ENCODE measurements at regions not wholly inside any gene's neighbourhood (a gene's known extent, or its start where the extent isn't known, plus 50 kb on each side); places are given as distances from the start of the nearest gene placed in this dataset.

GRCh38 chr18:66676699-66677098, 72.8 kb upstream of the CDH19 start:
- no peak overlapping the region for H3K4me3 ChIP-seq (ENCODE audit: low read depth, low read length)
- TF ChIP-seq CTCF (IDR thresholded peaks at IDR 0.05; ENCODE audit: low read depth, low read length, missing control alignments) = no peak
- no peak for DNase-seq (ENCODE audit: low read depth)

- H3K4me3 ChIP-seq (ENCODE audit: low read depth, low read length) = no peak overlapping the region
These were observed 70.4 kb upstream of the CDH19 start for GRCh38 chr18:66674286-66674685.

GRCh38 chr18:66668706-66669105, 64.8 kb upstream of the CDH19 start:
- no peak overlapping the region for H3K4me3 ChIP-seq (ENCODE audit: low read depth, low read length)
- no peak for DNase-seq (ENCODE audit: low read depth)
- no peak for TF ChIP-seq CTCF (IDR thresholded peaks at IDR 0.05; ENCODE audit: low read depth, low read length, missing control alignments)

More at GRCh38 chr18:66674286-66674685, 70.4 kb upstream of the CDH19 start:
- no peak for TF ChIP-seq CTCF (IDR thresholded peaks at IDR 0.05; ENCODE audit: low read depth, low read length, missing control alignments)
- DNase-seq (ENCODE audit: low read depth) = no peak

GRCh38 chr18:66662632-66663031, 58.7 kb upstream of the CDH19 start:
- H3K4me3 ChIP-seq (ENCODE audit: low read depth, low read length) = no peak overlapping the region
- DNase-seq (ENCODE audit: low read depth) = no peak
- no peak for TF ChIP-seq CTCF (IDR thresholded peaks at IDR 0.05; ENCODE audit: low read depth, low read length, missing control alignments)

- no peak overlapping the region for H3K4me3 ChIP-seq (ENCODE audit: low read depth, low read length)
- no peak for DNase-seq (ENCODE audit: low read depth)
- TF ChIP-seq CTCF (IDR thresholded peaks at IDR 0.05; ENCODE audit: low read depth, low read length, missing control alignments) = no peak
These were observed 51.5 kb upstream of the CDH19 start for GRCh38 chr18:66655407-66655806.

Data from GM12864 (cell line).